ENCODE measurements at regions not wholly inside any gene's neighbourhood (a gene's known extent, or its start where the extent isn't known, plus 50 kb on each side); places are given as distances from the start of the nearest gene placed in this dataset.

DNA sequence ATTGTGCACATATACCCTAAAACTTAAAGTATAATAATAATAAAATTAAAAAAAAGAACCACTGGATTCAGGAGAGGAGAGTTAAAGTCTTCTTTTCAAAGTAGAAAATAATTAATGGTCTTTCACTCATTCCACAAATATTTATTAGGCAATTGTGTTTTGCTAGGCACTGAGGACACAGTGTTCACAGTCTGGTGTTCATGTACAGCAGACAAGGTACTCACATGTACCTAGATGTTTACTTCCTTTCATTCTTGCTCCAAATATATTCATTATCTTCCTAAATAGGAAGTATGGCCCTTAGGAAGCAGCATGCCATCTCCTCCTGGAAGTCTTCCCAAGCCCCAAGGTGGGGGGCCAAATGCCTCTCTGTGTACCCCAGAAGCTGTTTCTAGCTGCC, 265.0 kb downstream of the NPHP4 start:
- TF ChIP-seq, protein P1, sequence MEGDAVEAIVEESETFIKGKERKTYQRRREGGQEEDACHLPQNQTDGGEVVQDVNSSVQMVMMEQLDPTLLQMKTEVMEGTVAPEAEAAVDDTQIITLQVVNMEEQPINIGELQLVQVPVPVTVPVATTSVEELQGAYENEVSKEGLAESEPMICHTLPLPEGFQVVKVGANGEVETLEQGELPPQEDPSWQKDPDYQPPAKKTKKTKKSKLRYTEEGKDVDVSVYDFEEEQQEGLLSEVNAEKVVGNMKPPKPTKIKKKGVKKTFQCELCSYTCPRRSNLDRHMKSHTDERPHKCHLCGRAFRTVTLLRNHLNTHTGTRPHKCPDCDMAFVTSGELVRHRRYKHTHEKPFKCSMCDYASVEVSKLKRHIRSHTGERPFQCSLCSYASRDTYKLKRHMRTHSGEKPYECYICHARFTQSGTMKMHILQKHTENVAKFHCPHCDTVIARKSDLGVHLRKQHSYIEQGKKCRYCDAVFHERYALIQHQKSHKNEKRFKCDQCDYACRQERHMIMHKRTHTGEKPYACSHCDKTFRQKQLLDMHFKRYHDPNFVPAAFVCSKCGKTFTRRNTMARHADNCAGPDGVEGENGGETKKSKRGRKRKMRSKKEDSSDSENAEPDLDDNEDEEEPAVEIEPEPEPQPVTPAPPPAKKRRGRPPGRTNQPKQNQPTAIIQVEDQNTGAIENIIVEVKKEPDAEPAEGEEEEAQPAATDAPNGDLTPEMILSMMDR (IDR thresholded peaks at IDR 0.05) = no peak
- TF ChIP-seq POLR2AphosphoS5 (IDR thresholded peaks at IDR 0.05) (no peak), EP300 (IDR thresholded peaks at IDR 0.05) (no peak), POLR2A (IDR thresholded peaks at IDR 0.05) (no peak)
